Panc1 (cell line): ENCODE measurements at regions not wholly inside any gene's neighbourhood (a gene's known extent, or its start where the extent isn't known, plus 50 kb on each side); places are given as distances from the start of the nearest gene placed in this dataset.

ENCODE experiments used
- ATAC-seq: fragments of 200-7000 bp; cut with Tn5 transposase; 2 replicates; pipeline ENCODE4 v1.9.1; 2020; ENCODE audit warnings: mild to moderate bottlenecking, moderate library complexity
- BruUV-seq: library from RNA; stranded (reverse); fragments of 400-500 nt; replicated peaks from 2 replicates; lab custom pipeline; 2021; lab: Mats Ljungman, UMichigan
- CTCF ChIA-PET: fragments of 300-600 bp; sonication (Branson Sonifier 250); formaldehyde crosslinking; loops from one replicate; lab custom pipeline; 2022; ENCODE audit warnings: antibody characterized with exemption; lab: Charles Lee
- POLR2A ChIA-PET: fragments of 300-600 bp; sonication (Branson Sonifier 250); formaldehyde crosslinking; loops from one replicate; lab custom pipeline; 2022; ENCODE audit warnings: antibody characterized with exemption; lab: Charles Lee
- DNase-seq: peaks from one replicate; pipeline ENCODE4 v3.0.0-alpha.2; 2010; ENCODE audit warnings: low read depth, low spot score
- H3K27ac ChIP-seq: 2 replicates; pipeline ENCODE4 v1.5.1; 2011; ENCODE audit warnings: mild to moderate bottlenecking, low read length, inconsistent platforms
- H3K27me3 ChIP-seq: fragments of 200-500 bp; sonication (Bioruptor generic); 2 replicates; pipeline ENCODE4 v1.6.0; 2014; ENCODE audit warnings: low read length, inconsistent platforms; ENCODE audit not compliant: control insufficient read depth, insufficient read depth
- H3K36me3 ChIP-seq: fragments of 200-500 bp; sonication (Bioruptor generic); 2 replicates; pipeline ENCODE4 v1.5.1; 2014; ENCODE audit warnings: inconsistent platforms, mild to moderate bottlenecking, low read length, moderate library complexity; ENCODE audit not compliant: control insufficient read depth, insufficient read depth
- H3K4me1 ChIP-seq: 2 replicates; pipeline ENCODE4 v1.5.1; 2011; ENCODE audit warnings: inconsistent platforms, mild to moderate bottlenecking, low read length, moderate library complexity; ENCODE audit not compliant: control insufficient read depth, insufficient read depth
- H3K4me3 ChIP-seq, 2 experiments: 2 replicates each; pipeline ENCODE4 v1.5.1; 2011 to 2012; ENCODE audit warnings: low read depth in 2 of 2, low read length in 2 of 2, mild to moderate bottlenecking in 2 of 2, inconsistent platforms in 1 of 2, moderate library complexity in 1 of 2
- H3K9me3 ChIP-seq: fragments of 200-500 bp; sonication (Bioruptor generic); 2 replicates; pipeline ENCODE4 v1.5.1; 2014; ENCODE audit warnings: low read depth, mild to moderate bottlenecking, inconsistent platforms, low read length, moderate library complexity; ENCODE audit not compliant: control insufficient read depth, insufficient read depth
- CTCF ChIP-seq: fragments of 450-650 bp; IDR thresholded peaks from 2 replicates; pipeline ENCODE4 v1.5.1; 2017; ENCODE audit warnings: mild to moderate bottlenecking
- POLR2AphosphoS5 ChIP-seq: IDR thresholded peaks from 2 replicates; pipeline ENCODE4 v1.6.1; 2012; ENCODE audit warnings: mild to moderate bottlenecking, low read depth, low read length, moderate library complexity
- REST ChIP-seq, 2 experiments: IDR thresholded peaks; 2 replicates each; pipeline ENCODE4 v1.6.1; 2011 to 2012; ENCODE audit warnings: low read depth in 2 of 2, control low read depth in 1 of 2, low read length in 1 of 2, mild to moderate bottlenecking in 1 of 2, moderate library complexity in 1 of 2; ENCODE audit not compliant: insufficient read depth in 1 of 2
- SIN3A ChIP-seq: IDR thresholded peaks from 2 replicates; pipeline ENCODE4 v1.6.1; 2012; ENCODE audit warnings: low read depth, mild to moderate bottlenecking, low read length, moderate library complexity, borderline replicate concordance; ENCODE audit not compliant: insufficient read depth
- TCF7L2 ChIP-seq: IDR thresholded peaks from 2 replicates; pipeline ENCODE4 v1.6.1; 2011; ENCODE audit warnings: mild to moderate bottlenecking, low read depth, low read length, inconsistent platforms
- in situ Hi-C: cut with HindIII; loops from 2 replicates; pipeline ENCODE4 v1.10.0; 2016; ENCODE audit warnings: low sequenced_read_pairs, low pct_unique_long_range_greater_than_20kb
- intact Hi-C: fragments of 100-400 bp; cut with micrococcal nuclease; formaldehyde crosslinking; loops from one replicate; pipeline ENCODE4 v1.10.0; 2022; ENCODE audit not compliant: unreplicated experiment

GRCh38 chr3:181442066-181442465 is 269.7 kb upstream of the SOX2 start:
- no peaks in the 10 kb centered on the region; the same call in 1 of the 2 replicates for H3K9me3 ChIP-seq
- H3K27ac ChIP-seq = no peak overlapping the region
- H3K27me3 ChIP-seq = no peaks in the 10 kb centered on the region
- no peaks in the 10 kb centered on the region; the same call in 1 of the 2 replicates for H3K36me3 ChIP-seq
- CTCF ChIA-PET = no interaction called here
- H3K4me3 ChIP-seq = no peak overlapping the region
- BruUV-seq = no TSS peak
- no peaks in the 10 kb centered on the region for H3K4me1 ChIP-seq
- ATAC-seq = no peak
- TF ChIP-seq SIN3A (no peak), CTCF (no peak), POLR2AphosphoS5 (no peak), TCF7L2 (no peak), REST (IDR thresholded peaks at IDR 0.05; ENCODE audit: insufficient read depth in 1 of 2, low read depth in 2 of 2, low read length in 1 of 2) (no peak)
- DNase-seq = no peak
- in situ Hi-C loops = no loop called here
- intact Hi-C loops = no loop called here
- POLR2A ChIA-PET = no interaction called here

- no peak overlapping the region for H3K4me3 ChIP-seq
- H3K9me3 ChIP-seq = no peaks in the 10 kb centered on the region
- no TSS peak for BruUV-seq
- CTCF ChIA-PET = no interaction called here
- no peak for DNase-seq
- no peak overlapping the region for H3K27ac ChIP-seq
- no peak for ATAC-seq
- intact Hi-C loops = no loop called here
- in situ Hi-C loops = no loop called here
- no peak for TF ChIP-seq CTCF
- POLR2A ChIA-PET = no interaction called here
- no peaks in the 10 kb centered on the region for H3K36me3 ChIP-seq
- H3K4me1 ChIP-seq = no peaks in the 10 kb centered on the region
- no peaks in the 10 kb centered on the region for H3K27me3 ChIP-seq
Measured at GRCh38 chr3:181432992-181433391, 278.7 kb upstream of the SOX2 start.

- in situ Hi-C loops = no loop called here
- Histone ChIP-seq H3K27me3 (no peaks in the 10 kb centered on the region), H3K27ac (no peak overlapping the region), H3K9me3 (no peaks in the 10 kb centered on the region), H3K4me1 (no peaks in the 10 kb centered on the region), H3K4me3 (no peak overlapping the region), H3K36me3 (no peaks in the 10 kb centered on the region)
- no peak for DNase-seq
- ChIA-PET CTCF (no interaction called here), POLR2A (no interaction called here)
- no peak for TF ChIP-seq TCF7L2
- no peak for TF ChIP-seq POLR2AphosphoS5
- TF ChIP-seq SIN3A = no peak
- no peak for TF ChIP-seq CTCF
- no peak for TF ChIP-seq REST (IDR thresholded peaks at IDR 0.05; ENCODE audit: insufficient read depth in 1 of 2, low read depth in 2 of 2, low read length in 1 of 2)
- no peak for ATAC-seq
- intact Hi-C loops = no loop called here
- BruUV-seq = no TSS peak
Measured at GRCh38 chr3:181431748-181432147, 280.0 kb upstream of the SOX2 start.
